Thymus (tissue), 11 donors: ENCODE measurements at regions not wholly inside any gene's neighbourhood (a gene's known extent, or its start where the extent isn't known, plus 50 kb on each side); places are given as distances from the start of the nearest gene placed in this dataset.

Experiments
- DNase-seq, 9 donors: peaks; one replicate each; pipeline ENCODE4 v3.0.0-alpha.2; 2013; ENCODE audit warnings: low spot score in 9 of 9, low read depth in 6 of 9, missing footprints in 1 of 9
- H3K27ac ChIP-seq, 2 donors: one replicate each; pipeline ENCODE4 v1.5.1; 2013; ENCODE audit warnings: control low read depth in 1 of 2, low read depth in 1 of 2, low read length in 1 of 2, mild to moderate bottlenecking in 1 of 2, moderate library complexity in 1 of 2
- H3K27me3 ChIP-seq, 2 donors: one replicate each; pipeline ENCODE4 v1.5.1; 2013; ENCODE audit warnings: low read length in 1 of 2; ENCODE audit not compliant: control insufficient read depth in 2 of 2, insufficient read depth in 1 of 2
- H3K36me3 ChIP-seq, 2 donors: one replicate each; pipeline ENCODE4 v1.5.1; 2013; ENCODE audit warnings: low read length in 1 of 2, mild to moderate bottlenecking in 1 of 2, moderate library complexity in 1 of 2; ENCODE audit not compliant: control insufficient read depth in 2 of 2, insufficient read depth in 2 of 2
- H3K4me1 ChIP-seq, 2 donors: one replicate each; pipeline ENCODE4 v1.5.1; 2013; ENCODE audit warnings: low read length in 2 of 2; ENCODE audit not compliant: control insufficient read depth in 2 of 2, insufficient read depth in 2 of 2
- H3K4me3 ChIP-seq, 2 donors: one replicate each; pipeline ENCODE4 v1.5.1; 2013; ENCODE audit warnings: low read length in 2 of 2, control low read depth in 1 of 2, mild to moderate bottlenecking in 1 of 2
- H3K9me3 ChIP-seq, 2 donors: one replicate each; pipeline ENCODE4 v1.5.1; 2013; ENCODE audit warnings: low read length in 1 of 2, mild to moderate bottlenecking in 1 of 2; ENCODE audit not compliant: control insufficient read depth in 2 of 2, insufficient read depth in 1 of 2
- WGBS: extraction: QIAGEN DNeasy Blood & Tissue Kit; methylation state at CpG from one replicate; pipeline ENCODE4 v1.1.7; 2013; 5-methylcytosine and 5-hydroxymethylcytosine counted together
- donor health status: healthy.

DNA sequence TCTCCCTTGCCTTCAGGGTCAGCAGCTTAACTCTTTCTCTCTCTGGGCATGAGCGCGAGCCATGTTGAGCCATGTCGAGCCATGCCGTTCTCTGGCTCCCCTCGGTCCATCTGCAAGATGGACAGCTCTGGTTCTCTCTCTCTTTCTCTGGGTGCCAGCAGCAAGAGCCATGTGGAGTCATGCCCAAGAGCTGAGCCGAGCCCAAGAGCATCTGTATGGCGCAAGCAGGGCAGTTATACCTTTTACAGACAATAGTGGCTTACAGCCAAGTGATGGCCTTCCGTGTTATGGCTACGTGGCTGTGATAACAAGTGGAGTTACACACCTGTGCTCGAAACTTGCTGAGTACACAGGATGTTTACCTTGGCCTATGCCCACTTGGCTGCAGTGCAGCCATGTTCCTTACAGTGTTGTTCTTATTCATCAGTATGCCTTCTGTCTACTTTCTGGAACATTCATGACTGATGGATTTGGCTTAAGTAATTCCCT, 327.7 kb downstream of the GLRX3 start:
- Histone ChIP-seq H3K4me1 (no peaks in the 10 kb centered on the region), H3K27me3 (no peaks in the 10 kb centered on the region), H3K4me3 (no peak overlapping the region), H3K9me3 (no peaks in the 10 kb centered on the region), H3K27ac (no peak overlapping the region), H3K36me3 (no peaks in the 10 kb centered on the region)
- WGBS, result 91% methylated on average over 10 of the region's 10 CpGs
- DNase-seq, result no peak

GRCh38 chr10:130464426-130464825, 328.2 kb downstream of the GLRX3 start:
- Histone ChIP-seq H3K27me3 (no peaks in the 10 kb centered on the region), H3K36me3 (no peaks in the 10 kb centered on the region), H3K4me3 (no peak overlapping the region), H3K9me3 (no peaks in the 10 kb centered on the region), H3K4me1 (no peaks in the 10 kb centered on the region), H3K27ac (no peak overlapping the region)
- DNase-seq, result no peak
- 87% methylated on average over 7 of the region's 7 CpGs for WGBS

DNA sequence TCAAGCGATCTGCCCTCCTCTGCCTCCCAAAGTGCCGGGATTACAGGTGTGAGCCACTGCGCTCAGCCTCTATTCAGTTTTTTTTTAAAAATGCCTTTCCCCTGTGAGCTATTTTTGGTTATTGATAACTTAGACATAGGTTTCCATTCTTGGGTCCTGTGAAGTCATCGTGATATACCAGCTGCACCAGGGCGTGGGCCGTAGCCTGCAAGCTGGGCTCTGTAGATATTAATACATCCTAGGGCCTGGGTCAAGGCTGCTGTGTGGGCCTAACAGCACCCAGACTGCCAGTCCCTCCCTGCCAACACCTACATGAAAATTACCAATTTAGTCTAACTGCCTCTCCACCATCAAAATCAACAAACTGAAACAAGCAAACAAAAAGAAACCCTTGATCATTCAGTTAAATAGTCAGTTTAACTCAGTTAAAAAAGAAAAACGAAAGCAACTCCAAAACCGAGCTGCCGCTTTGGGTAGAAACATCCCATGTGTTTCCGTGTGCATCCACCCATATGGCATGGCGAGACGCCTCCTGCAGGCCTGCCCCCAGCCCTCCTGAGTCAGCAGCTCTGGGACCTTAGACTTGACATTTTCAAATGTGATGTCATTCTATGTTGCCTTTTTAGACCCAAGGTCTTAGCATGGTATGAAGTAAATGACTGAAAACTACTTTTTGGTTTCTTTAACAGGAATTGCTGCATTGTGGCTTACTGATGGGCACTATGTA, 330.2 kb downstream of the GLRX3 start:
- no peak overlapping the region for H3K4me3 ChIP-seq
- no peak for DNase-seq
- no peaks in the 10 kb centered on the region for H3K36me3 ChIP-seq
- 96% methylated on average over 12 of the region's 12 CpGs for WGBS
- no peaks in the 10 kb centered on the region for H3K9me3 ChIP-seq
- no peak overlapping the region for H3K27ac ChIP-seq
- no peaks in the 10 kb centered on the region for H3K4me1 ChIP-seq
- H3K27me3 ChIP-seq, result no peaks in the 10 kb centered on the region

DNA sequence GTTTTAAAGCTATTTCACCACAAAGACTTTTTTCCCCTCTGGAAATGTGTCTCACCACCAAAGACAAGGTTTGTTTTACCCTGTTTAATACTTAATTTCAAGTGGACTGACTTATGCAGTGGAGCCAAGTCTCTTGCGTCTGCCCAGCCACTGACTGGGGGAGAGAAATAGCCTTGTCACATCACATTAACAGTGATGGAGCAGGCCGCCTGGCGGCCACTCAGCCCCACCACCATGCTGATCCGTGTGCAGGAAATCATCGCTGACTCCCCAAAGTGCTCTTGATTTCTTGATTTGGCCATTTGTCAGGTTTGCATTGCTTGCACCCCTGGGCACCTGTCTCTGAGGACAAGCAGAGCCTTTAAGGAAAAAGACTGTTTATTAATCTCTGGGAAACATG, 334.1 kb downstream of the GLRX3 start:
- DNase-seq, result no peak
- Histone ChIP-seq H3K27me3 (no peaks in the 10 kb centered on the region), H3K36me3 (no peaks in the 10 kb centered on the region), H3K4me1 (no peaks in the 10 kb centered on the region), H3K27ac (no peak overlapping the region), H3K9me3 (no peaks in the 10 kb centered on the region), H3K4me3 (no peak overlapping the region)
- WGBS, result 89% methylated on average over 5 of the region's 5 CpGs

DNA sequence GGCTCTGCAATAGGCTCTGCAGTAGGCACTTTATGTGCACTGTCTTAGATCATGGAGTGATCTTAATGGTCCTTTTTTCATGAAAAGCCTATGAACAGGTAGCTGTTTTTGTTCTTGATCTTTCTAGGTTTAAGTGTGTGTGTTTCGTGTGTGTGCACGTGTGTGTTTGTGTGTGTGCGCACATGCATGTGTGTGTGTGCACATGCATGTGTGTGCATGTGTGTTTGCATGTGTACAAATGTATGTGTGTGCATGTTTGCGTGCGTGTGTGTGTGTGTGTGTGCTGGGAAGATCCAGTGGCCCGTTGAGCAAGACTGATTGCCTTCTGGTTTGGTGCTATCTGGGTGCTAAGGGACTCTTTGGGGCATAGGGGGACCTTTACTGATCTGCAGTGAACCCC, 334.8 kb downstream of the GLRX3 start:
- Histone ChIP-seq H3K4me3 (no peak overlapping the region), H3K27me3 (no peaks in the 10 kb centered on the region), H3K36me3 (no peaks in the 10 kb centered on the region), H3K27ac (no peak overlapping the region), H3K4me1 (no peaks in the 10 kb centered on the region), H3K9me3 (no peaks in the 10 kb centered on the region)
- no peak for DNase-seq
- WGBS, result 88% methylated on average over 6 of the region's 6 CpGs

DNA sequence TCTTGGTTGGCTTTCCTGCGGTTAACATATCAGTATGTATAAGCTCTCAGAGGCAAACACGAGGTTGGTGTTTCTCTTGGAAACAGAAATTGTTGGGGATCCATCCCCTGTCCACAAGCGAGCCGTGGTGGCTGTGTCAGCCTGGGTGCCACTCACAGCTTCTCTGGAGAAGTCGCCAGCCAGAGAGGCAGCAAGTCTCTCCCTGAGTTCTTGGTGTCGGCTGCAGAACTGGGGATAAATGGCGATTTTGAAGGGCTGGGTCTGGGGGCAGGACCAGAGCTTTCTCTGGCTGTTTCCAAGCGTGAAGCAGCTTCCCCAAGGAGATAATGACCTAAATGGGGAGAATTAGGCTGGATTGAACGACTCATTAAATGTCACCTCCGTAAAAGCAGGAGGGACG, 335.3 kb downstream of the GLRX3 start:
- no peak for DNase-seq
- no peaks in the 10 kb centered on the region for H3K9me3 ChIP-seq
- no peak overlapping the region for H3K27ac ChIP-seq
- H3K27me3 ChIP-seq, result no peaks in the 10 kb centered on the region
- WGBS, result 73% methylated on average over 11 of the region's 11 CpGs
- H3K4me1 ChIP-seq, result no peaks in the 10 kb centered on the region
- H3K4me3 ChIP-seq, result no peak overlapping the region
- H3K36me3 ChIP-seq, result no peaks in the 10 kb centered on the region

GRCh38 chr10:130472236-130472635, 336.0 kb downstream of the GLRX3 start:
- no peak for DNase-seq
- H3K27me3 ChIP-seq, result no peaks in the 10 kb centered on the region
- 70% methylated on average over 5 of the region's 5 CpGs for WGBS
- no peaks in the 10 kb centered on the region for H3K36me3 ChIP-seq
- H3K27ac ChIP-seq, result no peak overlapping the region
- no peaks in the 10 kb centered on the region for H3K9me3 ChIP-seq
- no peak overlapping the region for H3K4me3 ChIP-seq
- H3K4me1 ChIP-seq, result no peaks in the 10 kb centered on the region

- WGBS, result 77% methylated on average over 9 of the region's 9 CpGs
- H3K4me1 ChIP-seq, result no peaks in the 10 kb centered on the region
- H3K36me3 ChIP-seq, result no peaks in the 10 kb centered on the region
- no peak overlapping the region for H3K27ac ChIP-seq
- no peaks in the 10 kb centered on the region for H3K27me3 ChIP-seq
- no peaks in the 10 kb centered on the region for H3K9me3 ChIP-seq
- no peak for DNase-seq
- no peak overlapping the region for H3K4me3 ChIP-seq
These were observed 338.4 kb downstream of the GLRX3 start for GRCh38 chr10:130474591-130474990.

- Histone ChIP-seq H3K4me3 (no peak overlapping the region), H3K27me3 (no peaks in the 10 kb centered on the region), H3K9me3 (no peaks in the 10 kb centered on the region), H3K27ac (no peak overlapping the region), H3K36me3 (no peaks in the 10 kb centered on the region), H3K4me1 (no peaks in the 10 kb centered on the region)
- no peak for DNase-seq
- WGBS, result 62% methylated on average over 5 of the region's 5 CpGs
These were observed 341.2 kb downstream of the GLRX3 start for GRCh38 chr10:130477360-130477759.
